Nephron progenitor cell (in vitro differentiated cells): ENCODE measurements at regions not wholly inside any gene's neighbourhood (a gene's known extent, or its start where the extent isn't known, plus 50 kb on each side); places are given as distances from the start of the nearest gene placed in this dataset.

Source experiments
- DNase-seq: peaks from one replicate; pipeline ENCODE4 v3.0.0; 2021
- H3K27ac Mint-ChIP-seq: 2 replicates; pipeline ENCODE4 v1.8.0; 2021; ENCODE audit warnings: mild to moderate bottlenecking, moderate library complexity, mixed read lengths
- H3K27me3 Mint-ChIP-seq: 2 replicates; pipeline ENCODE4 v1.8.0; 2021; ENCODE audit warnings: mild to moderate bottlenecking, low read depth, mixed read lengths; ENCODE audit not compliant: poor library complexity
- H3K36me3 Mint-ChIP-seq: 2 replicates; pipeline ENCODE4 v1.8.0; 2021; ENCODE audit warnings: low read depth, mixed read lengths
- H3K4me1 Mint-ChIP-seq: 2 replicates; pipeline ENCODE4 v1.8.0; 2021; ENCODE audit warnings: mixed read lengths
- H3K4me3 Mint-ChIP-seq: 2 replicates; pipeline ENCODE4 v1.8.0; 2021; ENCODE audit warnings: mild to moderate bottlenecking, moderate library complexity, mixed read lengths
- H3K9me3 Mint-ChIP-seq: 2 replicates; pipeline ENCODE4 v1.8.0; 2021; ENCODE audit warnings: mild to moderate bottlenecking, moderate library complexity, mixed read lengths
- TF ChIP-seq, protein P1 (sequence below): fragments of 200-600 bp; sonication (generic); IDR thresholded peaks from 2 replicates; pipeline ENCODE4 v1.5.0; 2021; ENCODE audit warnings: antibody characterized with exemption

- H3K27ac Mint-ChIP-seq = no peak overlapping the region
These were observed 139.0 kb downstream of the PRDM13 start for GRCh38 chr6:99745651-99746050.

DNA sequence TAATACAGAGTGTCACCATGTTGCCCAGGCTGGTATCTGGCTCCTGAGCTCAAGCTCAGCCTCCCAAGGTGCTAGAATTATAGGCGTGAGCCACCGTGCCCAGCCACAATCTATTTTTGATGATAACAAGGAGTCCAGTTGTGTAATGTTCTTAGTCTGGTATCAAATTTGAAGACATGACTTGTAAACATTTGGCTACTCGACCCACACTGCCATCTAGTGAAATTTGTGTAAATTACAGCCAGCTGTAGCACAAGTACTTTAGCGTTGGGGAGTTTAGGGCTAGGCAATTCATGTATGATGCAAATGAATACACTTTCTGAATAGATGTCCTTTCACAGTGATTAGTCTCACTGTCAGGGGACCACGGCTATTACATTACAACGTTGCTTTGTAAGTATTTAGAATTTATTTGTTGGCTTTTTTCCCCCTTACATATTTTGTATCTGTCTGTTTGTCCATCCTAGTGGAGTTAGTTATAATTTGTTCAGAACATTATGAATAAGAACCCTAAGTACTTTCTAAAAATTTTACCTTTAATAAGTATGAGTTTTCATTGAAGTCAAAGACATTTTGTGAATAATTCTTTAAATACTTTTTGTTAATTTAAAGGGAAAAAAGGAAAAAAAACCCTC is 139.7 kb downstream of the PRDM13 start:
- Mint-ChIP-seq H3K4me3 (no peak overlapping the region), H3K27ac (no peak overlapping the region), H3K4me1 (no peaks in the 10 kb centered on the region), H3K9me3 (no peaks in the 10 kb centered on the region), H3K27me3 (peaks cover 38% of the 10 kb centered on the region), H3K36me3 (no peaks in the 10 kb centered on the region)
- peak; percentile 61 for DNase-seq
- TF ChIP-seq, protein P1, sequence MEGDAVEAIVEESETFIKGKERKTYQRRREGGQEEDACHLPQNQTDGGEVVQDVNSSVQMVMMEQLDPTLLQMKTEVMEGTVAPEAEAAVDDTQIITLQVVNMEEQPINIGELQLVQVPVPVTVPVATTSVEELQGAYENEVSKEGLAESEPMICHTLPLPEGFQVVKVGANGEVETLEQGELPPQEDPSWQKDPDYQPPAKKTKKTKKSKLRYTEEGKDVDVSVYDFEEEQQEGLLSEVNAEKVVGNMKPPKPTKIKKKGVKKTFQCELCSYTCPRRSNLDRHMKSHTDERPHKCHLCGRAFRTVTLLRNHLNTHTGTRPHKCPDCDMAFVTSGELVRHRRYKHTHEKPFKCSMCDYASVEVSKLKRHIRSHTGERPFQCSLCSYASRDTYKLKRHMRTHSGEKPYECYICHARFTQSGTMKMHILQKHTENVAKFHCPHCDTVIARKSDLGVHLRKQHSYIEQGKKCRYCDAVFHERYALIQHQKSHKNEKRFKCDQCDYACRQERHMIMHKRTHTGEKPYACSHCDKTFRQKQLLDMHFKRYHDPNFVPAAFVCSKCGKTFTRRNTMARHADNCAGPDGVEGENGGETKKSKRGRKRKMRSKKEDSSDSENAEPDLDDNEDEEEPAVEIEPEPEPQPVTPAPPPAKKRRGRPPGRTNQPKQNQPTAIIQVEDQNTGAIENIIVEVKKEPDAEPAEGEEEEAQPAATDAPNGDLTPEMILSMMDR = peak; percentile 89

More at GRCh38 chr6:99745651-99746050, 139.0 kb downstream of the PRDM13 start:
- Mint-ChIP-seq H3K36me3 (no peaks in the 10 kb centered on the region), H3K27me3 (peaks cover 38% of the 10 kb centered on the region), H3K4me1 (no peaks in the 10 kb centered on the region), H3K4me3 (no peak overlapping the region), H3K9me3 (no peaks in the 10 kb centered on the region)
- TF ChIP-seq, protein P1 = no peak
- DNase-seq = no peak

DNA sequence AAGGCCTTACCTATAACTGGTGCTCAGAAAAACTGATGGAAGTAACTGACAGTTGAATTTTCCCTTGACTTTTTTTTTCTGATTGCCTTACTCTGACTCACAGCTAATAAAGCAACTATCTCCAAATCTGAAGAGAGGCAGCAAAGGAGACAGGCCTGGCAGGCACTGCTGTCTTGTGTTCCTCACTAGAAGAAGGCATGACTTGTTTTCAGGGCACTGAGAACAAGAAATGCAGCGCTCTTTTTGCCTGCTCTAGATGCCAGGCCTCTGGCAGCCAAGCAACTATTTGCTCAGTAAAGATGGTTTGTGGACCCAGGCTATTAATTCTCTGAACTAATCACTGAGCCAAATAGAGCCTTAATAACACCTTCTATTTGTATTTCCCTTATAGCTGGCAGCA is 155.1 kb downstream of the PRDM13 start:
- TF ChIP-seq, protein P1 = no peak
- DNase-seq = no peak
- H3K4me1 Mint-ChIP-seq = no peaks in the 10 kb centered on the region
- H3K27me3 Mint-ChIP-seq = peaks cover 14% of the 10 kb centered on the region
- H3K9me3 Mint-ChIP-seq = no peaks in the 10 kb centered on the region
- no peaks in the 10 kb centered on the region for H3K36me3 Mint-ChIP-seq
- no peak overlapping the region for H3K4me3 Mint-ChIP-seq
- no peak overlapping the region for H3K27ac Mint-ChIP-seq

- Mint-ChIP-seq H3K4me1 (no peaks in the 10 kb centered on the region), H3K27ac (no peak overlapping the region), H3K9me3 (peaks cover 6% of the 10 kb centered on the region), H3K4me3 (no peak overlapping the region), H3K27me3 (peaks cover 16% of the 10 kb centered on the region), H3K36me3 (no peaks in the 10 kb centered on the region)
- no peak for DNase-seq
- TF ChIP-seq, protein P1 = no peak
These were observed 161.5 kb downstream of the PRDM13 start for GRCh38 chr6:99768166-99768565.

DNA sequence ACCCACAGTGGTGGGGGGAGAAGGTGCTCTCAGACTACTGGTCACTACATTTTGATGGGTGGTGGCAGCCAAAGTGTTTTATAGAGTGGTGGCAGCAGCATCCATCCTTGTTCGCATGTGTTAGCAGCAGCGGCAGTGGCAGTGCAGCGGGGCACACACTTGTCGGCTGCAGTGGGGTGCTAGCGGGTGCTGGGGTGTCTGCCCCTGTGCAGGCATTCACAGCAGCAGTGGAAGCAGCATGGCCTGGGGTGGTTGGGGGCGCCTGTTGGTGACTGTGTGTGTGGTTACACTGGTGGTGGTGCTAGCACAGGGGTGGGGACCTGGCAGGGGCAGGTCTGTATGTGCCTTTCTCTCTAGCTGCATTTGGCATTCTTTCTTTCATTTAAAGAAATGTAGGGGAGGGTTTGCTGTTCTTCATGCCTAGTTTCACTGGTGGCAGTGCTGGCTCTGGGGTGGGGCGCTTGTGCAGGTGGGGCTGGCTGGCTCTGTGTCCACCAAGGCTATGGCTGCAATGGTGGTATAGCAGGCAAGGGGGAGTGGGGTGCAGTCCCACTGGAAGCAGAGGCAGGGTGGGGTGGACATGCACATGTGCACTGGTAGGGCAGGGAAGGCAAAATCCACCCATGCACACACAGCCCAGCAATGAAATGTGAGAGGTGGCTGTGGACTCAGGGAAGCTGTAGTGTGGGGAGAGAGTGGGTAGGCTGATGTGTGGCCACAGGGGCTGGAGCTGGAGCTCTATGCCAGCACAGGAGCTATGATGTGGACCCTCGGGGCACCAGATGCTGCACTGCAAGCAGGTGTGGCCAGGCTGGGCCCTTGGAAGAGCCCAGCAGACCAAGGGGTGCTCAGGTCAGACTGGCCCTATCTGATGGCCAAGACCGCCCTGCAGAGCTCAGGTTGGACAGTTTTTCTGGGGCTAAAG is 173.3 kb downstream of the PRDM13 start:
- Mint-ChIP-seq H3K9me3 (no peaks in the 10 kb centered on the region), H3K27me3 (peaks cover 23% of the 10 kb centered on the region), H3K4me3 (no peak overlapping the region), H3K27ac (no peak overlapping the region), H3K36me3 (no peaks in the 10 kb centered on the region), H3K4me1 (no peaks in the 10 kb centered on the region)
- TF ChIP-seq, protein P1 = no peak
- DNase-seq = no peak
